NCI-H82 (cell line): ENCODE measurements at regions not wholly inside any gene's neighbourhood (a gene's known extent, or its start where the extent isn't known, plus 50 kb on each side); places are given as distances from the start of the nearest gene placed in this dataset.
A peak's percentile ranks its signal among the peaks of the same experiment; 100 is the strongest.
"Not testable (repeated sequence)": the region's sequence is repeated elsewhere in the genome, so short reads cannot be mapped to it uniquely, and the experiment has no call there.

ENCODE experiments used
- DNase-seq: peaks from one replicate; lab custom pipeline; 2025; lab: John Stamatoyannopoulos, UW

DNA sequence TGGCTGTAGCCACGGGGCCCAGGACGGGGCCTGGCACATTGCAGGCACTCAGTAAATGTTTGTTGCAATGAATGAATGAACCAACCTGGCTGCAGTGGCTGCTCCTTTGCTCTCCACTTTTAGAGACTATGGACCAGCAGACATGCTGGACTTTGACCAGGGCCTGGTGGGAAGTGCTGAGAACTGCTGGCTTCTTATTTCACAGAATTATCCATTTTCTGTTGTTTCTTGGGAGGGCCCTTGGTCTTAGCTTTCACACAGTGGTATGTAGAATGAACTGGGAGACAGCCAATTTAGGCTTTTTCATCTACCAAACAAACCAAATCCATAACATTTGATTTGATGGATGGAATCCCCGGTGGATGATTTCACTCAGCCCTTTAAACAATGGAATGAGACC is 78.0 kb upstream of the LHFPL2 start:
- DNase-seq, result no peak

DNA sequence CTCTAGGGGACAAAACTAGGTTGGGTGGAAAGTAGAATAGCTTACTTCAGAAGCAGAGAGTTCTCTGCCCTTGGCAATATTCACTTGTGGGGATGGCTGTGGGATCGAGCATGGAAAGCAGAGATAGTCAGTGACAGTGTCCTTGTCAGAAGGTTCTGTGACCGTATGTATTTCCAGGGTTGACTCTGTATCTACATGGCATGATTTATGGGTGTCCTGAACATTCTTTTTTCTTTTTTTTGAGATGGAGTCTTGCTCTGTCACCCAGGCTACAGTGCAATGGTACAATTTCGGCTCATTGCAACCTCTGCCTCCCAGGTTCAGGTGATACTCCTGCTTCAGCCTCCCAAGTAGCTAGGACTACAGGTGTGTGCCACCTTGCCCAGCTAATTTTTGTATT is 77.4 kb upstream of the LHFPL2 start:
- DNase-seq, result no peak

DNA sequence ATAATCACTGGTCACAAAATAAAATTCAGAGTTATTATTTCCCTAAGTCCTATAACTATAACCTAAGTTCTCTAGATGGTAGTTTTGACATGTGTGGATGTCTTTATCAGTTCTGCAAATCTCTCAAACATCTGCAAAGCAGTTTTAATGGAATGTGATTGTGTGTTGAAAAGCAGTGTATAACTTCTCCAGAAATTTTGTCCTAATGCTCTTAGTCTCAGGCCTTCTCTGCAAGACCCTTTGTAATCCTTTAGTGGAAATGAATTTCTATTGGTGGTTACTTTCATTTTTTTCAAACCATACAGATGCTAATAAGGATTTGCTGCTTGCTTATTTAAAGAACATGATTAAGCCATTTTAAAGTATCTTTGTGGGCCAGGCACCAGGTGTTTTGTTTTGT is 75.5 kb upstream of the LHFPL2 start:
- peak; percentile 34 for DNase-seq

DNA sequence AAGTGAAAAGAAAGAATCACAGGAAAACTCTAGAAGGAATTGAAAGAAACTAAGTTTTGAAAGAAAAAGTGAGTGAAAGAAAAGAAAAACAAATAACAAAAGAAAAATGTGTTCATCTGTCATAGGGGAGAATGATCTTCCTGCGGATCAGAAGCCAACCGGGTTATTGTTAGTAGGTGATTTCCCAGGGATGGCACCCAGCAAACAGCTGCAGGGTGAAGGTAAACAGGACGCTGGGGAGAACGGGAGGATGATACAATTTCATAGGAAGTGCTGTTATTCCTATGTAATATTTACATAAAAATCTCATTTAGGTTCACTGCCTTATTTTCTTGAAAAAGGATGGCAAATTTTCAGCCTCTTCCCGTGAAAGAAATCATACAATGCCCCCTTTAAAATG is 72.4 kb upstream of the LHFPL2 start:
- DNase-seq, result no peak

DNA sequence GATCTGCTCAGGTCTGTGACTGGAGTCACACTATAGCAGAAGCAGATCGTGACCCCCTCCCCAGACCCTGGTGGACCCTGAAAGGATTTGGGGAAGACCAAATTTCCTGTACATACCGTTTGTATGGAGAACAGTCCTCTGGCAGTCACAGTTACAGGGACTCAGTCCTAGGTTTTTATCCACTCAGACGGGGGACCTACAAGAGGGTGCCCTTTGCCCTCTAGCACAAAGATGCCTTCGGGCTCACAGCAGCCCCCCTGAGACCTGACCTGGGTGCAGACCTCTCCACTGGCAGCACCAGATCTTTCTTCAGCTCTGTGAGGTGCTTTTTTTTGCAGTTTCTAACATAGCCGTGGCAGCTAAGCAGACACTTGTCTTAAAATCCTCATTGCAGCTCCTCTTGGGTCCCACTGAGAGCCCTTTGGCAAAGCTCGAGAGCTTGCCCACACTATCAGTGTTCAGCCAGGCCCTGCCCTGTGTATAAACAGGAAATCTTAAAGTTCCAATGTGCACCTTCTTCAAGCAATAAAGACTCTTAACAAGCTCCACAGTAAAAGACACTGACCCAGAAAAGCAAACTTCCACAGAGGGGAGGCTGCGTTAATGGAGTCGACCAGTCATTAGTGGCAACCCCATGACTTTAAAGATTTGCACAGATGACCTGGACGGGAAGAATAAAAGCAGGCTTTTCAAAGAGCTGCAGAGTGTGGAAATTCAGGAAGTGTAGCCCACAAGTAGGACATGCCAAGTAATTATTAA is 71.8 kb upstream of the LHFPL2 start:
- DNase-seq, result no peak

DNA sequence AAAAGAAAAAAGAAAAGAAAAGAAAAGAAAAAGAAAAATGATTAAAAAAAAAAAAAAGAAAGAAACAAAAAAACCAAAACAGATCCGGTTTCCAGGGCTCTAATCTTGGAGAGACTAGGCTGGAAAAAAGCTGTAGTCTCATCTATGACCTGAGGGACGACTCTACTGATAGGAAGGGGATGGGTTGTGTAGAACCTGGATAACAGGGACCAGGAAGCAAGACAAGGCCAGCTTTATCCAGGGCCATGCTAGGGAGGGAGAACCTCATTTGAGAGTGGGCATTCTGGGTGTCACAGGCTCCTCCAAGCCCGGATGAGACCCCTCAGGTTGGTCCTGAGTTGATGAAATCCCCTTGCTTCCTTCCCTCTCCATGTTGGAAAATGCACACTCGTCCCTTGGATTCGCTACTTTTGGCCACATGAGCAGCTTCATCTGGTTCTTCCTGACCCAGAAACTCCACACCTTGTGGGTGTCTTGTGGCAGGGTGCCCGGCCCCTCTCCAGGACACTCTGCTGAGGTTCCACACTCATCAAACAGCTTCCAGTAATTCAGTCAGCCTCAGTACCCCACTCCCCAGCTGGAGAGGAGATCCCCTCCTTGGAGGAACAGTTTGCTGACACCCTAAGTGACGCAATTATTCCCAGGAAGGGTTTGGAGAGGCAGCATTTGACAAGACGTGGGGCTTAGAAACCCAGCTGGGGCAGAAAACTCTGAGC is 71.1 kb upstream of the LHFPL2 start:
- no peak for DNase-seq

DNA sequence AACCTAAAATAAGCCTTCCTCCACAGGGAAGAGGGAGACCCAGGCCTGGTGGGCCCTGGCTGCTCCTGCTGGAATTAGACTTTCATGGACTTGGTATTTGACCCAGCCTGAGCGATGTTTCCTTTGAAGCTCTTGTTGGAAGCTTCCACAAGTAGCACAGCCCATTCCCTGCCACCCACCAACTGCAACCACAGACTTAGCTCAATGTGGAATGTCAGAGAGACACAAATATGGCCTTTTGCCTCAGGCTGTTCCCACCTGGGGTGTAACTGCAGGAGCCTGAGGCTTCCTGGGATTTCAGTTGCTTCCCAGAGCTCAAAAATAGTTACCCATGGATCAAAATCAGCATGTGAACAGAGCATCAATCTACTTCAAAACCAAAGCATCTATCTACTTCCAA is 70.3 kb upstream of the LHFPL2 start:
- no peak for DNase-seq

DNA sequence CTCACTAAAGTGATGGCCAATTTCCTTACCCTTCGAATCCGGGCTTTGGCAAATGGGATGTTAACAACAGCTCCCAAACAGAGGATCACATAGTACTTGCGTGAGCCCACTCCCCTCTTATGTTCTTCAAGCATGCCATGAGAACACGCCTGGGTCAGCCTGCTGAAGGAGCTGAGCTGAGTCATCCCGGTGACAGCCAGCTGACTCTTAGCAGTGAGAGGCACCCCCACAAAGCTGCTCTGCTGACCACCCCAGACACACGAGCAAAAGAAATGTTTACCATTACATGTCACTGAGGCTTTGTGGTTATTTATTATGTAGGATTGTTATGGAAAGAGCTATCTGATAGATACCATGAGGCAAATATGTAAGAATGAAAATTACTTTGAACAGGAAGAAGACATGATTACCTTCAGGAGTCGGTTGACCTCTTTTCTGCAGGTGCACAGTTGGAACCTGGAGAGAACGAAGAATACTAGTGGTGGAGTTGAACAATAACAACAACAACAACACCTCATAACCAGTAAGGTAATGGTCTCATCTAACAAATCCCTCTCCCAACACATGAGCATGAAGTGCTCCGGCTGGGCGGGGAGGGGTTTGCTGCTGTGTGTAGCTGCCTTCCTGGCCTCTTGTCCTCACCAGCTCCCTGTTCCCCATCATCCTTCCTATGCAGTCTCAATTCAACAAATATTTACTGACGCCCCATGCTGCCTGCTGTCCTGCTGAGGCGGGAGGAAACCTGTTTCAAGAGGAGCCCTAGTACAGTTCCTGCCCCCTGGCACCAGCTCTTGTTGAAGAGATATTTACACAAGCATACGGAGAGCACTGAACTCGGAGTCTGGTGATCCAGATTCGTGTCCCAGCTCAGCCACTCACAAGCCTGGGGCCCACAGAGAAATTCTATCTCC is 69.4 kb upstream of the LHFPL2 start:
- DNase-seq, result no peak

DNA sequence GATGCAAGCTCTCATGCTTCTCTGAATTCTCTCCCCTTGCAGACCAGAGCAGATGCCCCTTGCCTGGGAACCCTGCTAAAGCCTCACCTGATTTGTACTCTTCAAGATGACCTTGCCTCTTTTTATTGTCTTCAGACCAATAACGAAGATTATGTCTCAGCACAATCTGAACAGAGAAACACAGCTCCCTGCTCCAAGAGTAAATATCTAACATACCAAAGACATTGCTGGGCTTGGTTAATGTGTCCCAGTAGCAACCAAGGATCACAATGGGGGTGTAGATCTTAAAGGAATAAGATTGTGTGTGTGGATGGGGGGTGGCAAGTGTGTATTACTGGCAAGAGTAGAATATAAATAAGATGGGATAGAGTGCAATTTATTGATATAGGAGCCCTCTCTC is 67.6 kb upstream of the LHFPL2 start:
- no peak for DNase-seq

DNA sequence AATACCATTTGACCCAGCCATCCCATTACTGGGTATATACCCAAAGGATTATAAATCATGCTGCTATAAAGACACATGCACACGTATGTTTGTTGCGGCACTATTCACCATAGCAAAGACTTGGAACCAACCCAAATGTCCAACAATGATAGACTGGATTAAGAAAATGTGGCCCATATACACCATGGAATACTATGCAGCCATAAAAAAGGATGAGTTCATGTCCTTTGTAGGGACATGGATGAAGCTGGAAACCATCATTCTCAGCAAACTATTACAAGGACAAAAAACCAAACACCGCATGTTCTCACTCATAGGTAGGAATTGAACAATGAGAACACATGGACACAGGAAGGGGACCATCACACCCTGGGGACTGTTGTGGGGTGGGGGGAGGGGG is 66.8 kb upstream of the LHFPL2 start:
- DNase-seq, result not testable (repeated sequence)

DNA sequence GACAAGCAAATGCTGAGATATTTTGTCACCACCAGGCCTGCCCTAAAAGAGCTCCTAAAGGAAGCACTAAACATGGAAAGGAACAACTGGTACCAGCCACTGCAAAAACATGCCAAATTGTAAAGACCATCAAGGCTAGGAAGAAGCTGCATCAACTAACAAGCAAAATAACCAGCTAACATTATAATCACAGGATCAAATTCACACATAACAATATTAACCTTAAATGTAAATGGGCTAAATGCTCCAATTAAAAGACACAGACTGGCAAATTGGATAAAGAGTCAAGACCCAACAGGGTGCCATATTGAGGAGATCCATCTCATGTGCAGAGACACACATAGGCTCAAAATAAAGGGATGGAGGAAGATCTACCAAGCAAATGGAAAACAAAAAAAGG is 63.1 kb upstream of the LHFPL2 start:
- DNase-seq, result not testable (repeated sequence)

DNA sequence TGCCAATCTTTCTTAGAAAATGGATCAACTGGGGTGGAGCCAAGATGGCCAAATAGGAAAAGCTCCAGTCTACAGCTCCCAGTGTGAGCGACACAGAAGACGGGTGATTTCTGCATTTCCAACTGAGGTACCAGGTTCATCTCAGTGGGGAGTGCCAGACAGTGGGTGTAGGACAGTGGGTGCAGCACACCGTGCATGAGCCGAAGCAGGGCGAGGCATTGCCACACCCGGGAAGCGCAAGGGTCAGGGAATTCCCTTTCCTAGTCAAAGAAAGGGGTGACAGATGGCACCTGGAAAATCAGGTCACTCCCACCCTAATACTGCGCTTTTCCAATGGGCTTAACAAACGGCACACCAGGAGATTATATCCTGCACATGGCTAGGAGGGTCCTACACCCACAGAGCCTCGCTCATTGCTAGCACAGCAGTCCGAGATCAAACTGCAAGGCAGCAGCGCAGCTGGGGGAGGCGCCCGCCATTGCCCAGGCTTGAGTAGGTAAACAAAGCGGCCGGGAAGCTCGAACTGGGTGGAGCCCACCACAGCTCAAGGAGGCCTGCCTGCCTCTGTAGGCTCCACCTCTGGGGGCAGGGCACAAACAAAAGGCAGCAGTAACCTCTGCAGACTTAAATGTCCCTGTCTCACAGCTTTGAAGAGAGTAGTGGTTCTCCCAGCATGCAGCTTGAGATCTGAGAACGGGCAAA is 61.3 kb upstream of the LHFPL2 start:
- not testable (repeated sequence) for DNase-seq

DNA sequence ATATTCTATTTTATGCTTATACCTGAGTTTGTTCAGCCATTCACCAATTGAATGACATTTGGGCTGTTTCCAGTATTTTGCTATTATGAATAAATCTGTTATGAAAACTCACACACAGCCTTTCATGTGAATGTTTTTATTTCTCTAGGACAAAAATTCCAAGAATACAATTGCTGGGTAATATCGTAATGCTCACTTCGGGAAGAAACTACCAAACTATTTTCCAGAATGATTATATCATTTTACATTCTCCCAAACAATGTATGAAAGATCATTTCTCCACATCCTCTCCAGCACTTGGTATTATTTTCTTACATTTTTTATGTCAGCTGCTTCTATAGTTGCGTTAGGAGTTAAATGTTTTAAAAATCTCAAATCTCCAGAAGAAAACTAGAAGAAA is 58.3 kb upstream of the LHFPL2 start:
- DNase-seq, result no peak

DNA sequence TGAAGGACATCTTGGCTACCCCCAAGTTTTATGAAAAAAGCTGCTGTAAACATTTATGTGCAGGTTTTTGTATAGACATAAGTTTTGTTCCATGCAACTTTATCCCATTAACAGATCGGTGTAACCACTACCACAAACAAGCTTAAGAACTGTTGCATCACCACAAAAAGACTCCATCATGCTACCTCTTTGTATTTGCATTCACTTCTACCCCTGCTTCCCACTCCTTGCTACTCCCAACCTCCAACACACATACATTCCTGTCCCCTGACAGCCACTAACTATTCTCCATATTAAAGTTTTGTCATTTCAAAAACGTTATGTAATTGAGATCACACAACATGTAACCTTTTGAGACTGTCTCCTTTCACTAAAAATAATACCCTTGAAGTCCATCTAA is 57.8 kb upstream of the LHFPL2 start:
- DNase-seq, result peak; percentile 25

DNA sequence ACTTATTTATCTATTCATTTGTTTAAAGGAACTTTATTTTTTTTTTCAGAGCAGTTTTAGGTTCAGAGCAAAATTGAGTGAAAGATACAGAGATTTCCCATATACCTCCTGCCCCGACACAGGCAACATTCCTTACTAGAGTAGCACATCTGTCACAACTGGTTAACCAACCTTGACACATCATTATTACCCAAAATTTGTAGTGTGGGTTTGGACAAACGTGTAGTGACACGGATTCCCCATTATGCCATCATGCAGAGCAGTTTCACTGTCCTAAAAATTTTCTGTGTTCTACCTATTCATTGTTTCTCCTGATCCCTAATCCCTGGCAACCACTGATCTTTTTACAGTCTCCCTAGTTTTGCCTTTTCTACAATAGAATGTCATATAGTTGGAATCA is 57.3 kb upstream of the LHFPL2 start:
- no peak for DNase-seq

DNA sequence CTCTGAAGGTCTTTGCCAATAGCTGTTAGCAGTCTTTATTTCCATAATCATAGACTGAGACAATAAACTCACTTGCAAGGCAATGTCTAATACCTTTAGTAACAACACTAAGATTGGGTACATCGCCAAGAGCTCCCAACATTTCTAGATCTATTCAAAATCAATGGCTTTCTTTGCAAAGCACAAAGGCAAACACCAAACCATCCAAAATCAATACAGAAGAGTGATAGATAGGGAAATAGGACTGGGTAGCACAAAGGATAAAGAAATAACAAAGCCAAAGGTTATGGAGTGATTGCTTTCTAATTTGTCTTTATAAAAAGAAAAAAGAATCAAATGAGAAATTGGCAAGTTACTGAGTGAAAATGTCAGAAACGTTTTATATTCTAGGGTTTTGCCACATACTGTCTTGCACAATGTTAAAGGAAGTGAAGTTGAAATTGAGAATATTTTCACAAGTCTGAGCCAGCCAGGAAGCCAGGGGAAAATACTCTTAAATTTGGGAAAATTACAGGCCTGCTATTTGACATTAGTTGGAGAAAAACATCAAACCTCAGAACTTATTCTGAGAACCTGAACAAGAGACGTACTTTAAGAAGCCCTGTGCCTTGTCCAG is 53.3 kb upstream of the LHFPL2 start:
- DNase-seq, result no peak

DNA sequence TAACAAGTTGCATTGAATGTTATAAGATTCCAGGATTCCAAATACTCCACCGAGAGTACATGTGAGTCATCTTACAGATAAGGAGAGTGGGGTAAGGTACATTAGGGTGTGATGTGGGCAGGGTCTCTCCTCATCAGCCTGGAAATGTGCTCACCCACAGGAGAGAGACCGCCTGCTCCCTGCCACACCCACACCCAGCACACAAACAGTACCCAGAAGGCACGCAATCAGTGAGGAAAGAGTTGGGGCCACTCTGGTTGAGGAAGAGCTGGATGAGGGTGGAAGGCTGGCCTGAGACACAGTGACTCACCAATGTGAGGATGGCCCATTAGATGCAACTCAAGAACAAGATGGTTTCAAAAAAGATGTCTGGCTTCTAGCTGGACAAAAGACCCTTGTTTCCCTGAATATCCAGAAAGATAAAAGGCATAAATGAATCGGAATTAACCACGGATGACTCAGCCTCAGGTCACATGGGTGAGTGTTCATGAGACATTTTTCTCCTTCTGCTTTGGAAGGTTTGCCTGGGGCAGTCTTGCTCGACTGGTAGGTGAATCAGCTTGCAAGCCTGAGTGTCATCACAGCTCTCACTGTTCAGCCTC is 51.1 kb upstream of the LHFPL2 start:
- no peak for DNase-seq

DNA sequence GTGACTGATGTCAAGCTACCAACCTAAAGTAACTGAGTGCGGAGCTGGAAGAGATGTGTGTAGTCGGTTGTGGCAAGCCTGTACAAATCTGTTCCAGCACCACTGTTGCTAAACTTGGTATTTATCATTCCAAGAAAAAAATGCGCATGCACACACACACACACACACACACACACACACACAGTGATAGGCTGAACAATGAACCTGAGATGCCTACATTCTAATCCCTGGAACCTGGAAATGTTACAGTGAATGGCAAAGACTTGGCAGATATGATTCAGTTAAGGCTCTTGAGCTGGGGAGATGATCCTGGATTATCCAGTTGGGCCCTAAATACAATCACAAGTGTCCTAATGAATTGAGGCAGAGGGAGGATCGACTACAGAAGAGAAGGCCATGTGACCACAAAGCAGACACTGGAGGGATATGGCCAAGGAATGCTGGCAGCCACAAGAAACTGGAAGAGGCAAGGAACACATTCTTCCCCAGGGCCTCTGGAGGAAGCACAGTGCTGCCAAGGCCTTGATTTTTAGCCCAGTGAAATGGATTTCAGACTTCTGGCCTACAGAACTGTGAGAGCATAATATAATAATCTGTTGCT is 49.7 kb upstream of the LHFPL2 start:
- peak; percentile 95 for DNase-seq
